ENCODE measurements at regions not wholly inside any gene's neighbourhood (a gene's known extent, or its start where the extent isn't known, plus 50 kb on each side); places are given as distances from the start of the nearest gene placed in this dataset.
"Not testable (repeated sequence)": the region's sequence is repeated elsewhere in the genome, so short reads cannot be mapped to it uniquely, and the experiment has no call there.

- Histone ChIP-seq H3K4me1 (ENCODE audit: control insufficient read depth, insufficient read depth, low read length, poor library complexity, severe bottlenecking) (no peaks in the 10 kb centered on the region), H3K4me3 (ENCODE audit: extremely low read depth, insufficient read depth, low read length, poor library complexity, severe bottlenecking) (no peak overlapping the region), H3K27ac (ENCODE audit: low read depth, low read length, severe bottlenecking) (no peak overlapping the region), H3K36me3 (ENCODE audit: control insufficient read depth, insufficient read depth, low read length) (no peaks in the 10 kb centered on the region), H3K9me3 (ENCODE audit: control insufficient read depth, low read length) (no peaks in the 10 kb centered on the region)
- 100% methylated on average over 1 to 2 of the region's 5 CpGs for WGBS, 2 experiments (ENCODE audit: insufficient coverage in 2 of 2)
Measured at GRCh38 chr15:96142498-96142897, 188.0 kb upstream of the NR2F2 start.

GRCh38 chr15:96144734-96145133 is 185.8 kb upstream of the NR2F2 start:
- Histone ChIP-seq H3K9me3 (ENCODE audit: control insufficient read depth, low read length) (no peaks in the 10 kb centered on the region), H3K4me3 (ENCODE audit: extremely low read depth, insufficient read depth, low read length, poor library complexity, severe bottlenecking) (no peak overlapping the region), H3K36me3 (ENCODE audit: control insufficient read depth, insufficient read depth, low read length) (no peaks in the 10 kb centered on the region), H3K27ac (ENCODE audit: low read depth, low read length, severe bottlenecking) (no peak overlapping the region), H3K4me1 (ENCODE audit: control insufficient read depth, insufficient read depth, low read length, poor library complexity, severe bottlenecking) (no peaks in the 10 kb centered on the region)
- 86 to 90% methylated on average over 1 to 2 of the region's 2 CpGs for WGBS, 2 experiments (ENCODE audit: insufficient coverage in 2 of 2)

- WGBS, 2 experiments (ENCODE audit: insufficient coverage in 2 of 2) = 56 to 66% methylated on average over 1 to 3 of the region's 6 CpGs
- no peaks in the 10 kb centered on the region for H3K36me3 ChIP-seq (ENCODE audit: control insufficient read depth, insufficient read depth, low read length)
- no peaks in the 10 kb centered on the region for H3K9me3 ChIP-seq (ENCODE audit: control insufficient read depth, low read length)
- H3K27ac ChIP-seq (ENCODE audit: low read depth, low read length, severe bottlenecking) = no peak overlapping the region
- no peaks in the 10 kb centered on the region for H3K4me1 ChIP-seq (ENCODE audit: control insufficient read depth, insufficient read depth, low read length, poor library complexity, severe bottlenecking)
- H3K4me3 ChIP-seq (ENCODE audit: extremely low read depth, insufficient read depth, low read length, poor library complexity, severe bottlenecking) = no peak overlapping the region
Measured at GRCh38 chr15:96146726-96147125, 183.8 kb upstream of the NR2F2 start.

- H3K4me3 ChIP-seq (ENCODE audit: extremely low read depth, insufficient read depth, low read length, poor library complexity, severe bottlenecking) = no peak overlapping the region
- no peaks in the 10 kb centered on the region for H3K4me1 ChIP-seq (ENCODE audit: control insufficient read depth, insufficient read depth, low read length, poor library complexity, severe bottlenecking)
- 92 to 95% methylated on average over 3 of the region's 3 CpGs for WGBS, 2 experiments (ENCODE audit: insufficient coverage in 2 of 2)
- H3K36me3 ChIP-seq (ENCODE audit: control insufficient read depth, insufficient read depth, low read length) = no peaks in the 10 kb centered on the region
- H3K9me3 ChIP-seq (ENCODE audit: control insufficient read depth, low read length) = no peaks in the 10 kb centered on the region
- no peak overlapping the region for H3K27ac ChIP-seq (ENCODE audit: low read depth, low read length, severe bottlenecking)
Measured at GRCh38 chr15:96147267-96147666, 183.2 kb upstream of the NR2F2 start.

- Histone ChIP-seq H3K4me1 (ENCODE audit: control insufficient read depth, insufficient read depth, low read length, poor library complexity, severe bottlenecking) (no peaks in the 10 kb centered on the region), H3K9me3 (ENCODE audit: control insufficient read depth, low read length) (no peaks in the 10 kb centered on the region), H3K4me3 (ENCODE audit: extremely low read depth, insufficient read depth, low read length, poor library complexity, severe bottlenecking) (no peak overlapping the region), H3K36me3 (ENCODE audit: control insufficient read depth, insufficient read depth, low read length) (no peaks in the 10 kb centered on the region), H3K27ac (ENCODE audit: low read depth, low read length, severe bottlenecking) (no peak overlapping the region)
- 92 to 97% methylated on average over 3 to 5 of the region's 7 CpGs for WGBS, 2 experiments (ENCODE audit: insufficient coverage in 2 of 2)
Measured at GRCh38 chr15:96150254-96150653, 180.2 kb upstream of the NR2F2 start.

GRCh38 chr15:96151749-96152148 is 178.8 kb upstream of the NR2F2 start:
- not testable (repeated sequence) for H3K9me3 ChIP-seq (ENCODE audit: control insufficient read depth, low read length); H3K4me1 ChIP-seq (ENCODE audit: control insufficient read depth, insufficient read depth, low read length, poor library complexity, severe bottlenecking); H3K4me3 ChIP-seq (ENCODE audit: extremely low read depth, insufficient read depth, low read length, poor library complexity, severe bottlenecking); H3K36me3 ChIP-seq (ENCODE audit: control insufficient read depth, insufficient read depth, low read length); H3K27ac ChIP-seq (ENCODE audit: low read depth, low read length, severe bottlenecking)
- WGBS, 2 experiments (ENCODE audit: insufficient coverage in 2 of 2) = 94 to 100% methylated on average over 5 to 6 of the region's 8 CpGs

GRCh38 chr15:96153929-96154328 is 176.6 kb upstream of the NR2F2 start:
- H3K9me3 ChIP-seq (ENCODE audit: control insufficient read depth, low read length) = no peaks in the 10 kb centered on the region
- H3K36me3 ChIP-seq (ENCODE audit: control insufficient read depth, insufficient read depth, low read length) = no peaks in the 10 kb centered on the region
- H3K27ac ChIP-seq (ENCODE audit: low read depth, low read length, severe bottlenecking) = no peak overlapping the region
- no peaks in the 10 kb centered on the region for H3K4me1 ChIP-seq (ENCODE audit: control insufficient read depth, insufficient read depth, low read length, poor library complexity, severe bottlenecking)
- WGBS, 2 experiments (ENCODE audit: insufficient coverage in 2 of 2) = 81 to 82% methylated on average over 2 of the region's 2 CpGs
- H3K4me3 ChIP-seq (ENCODE audit: extremely low read depth, insufficient read depth, low read length, poor library complexity, severe bottlenecking) = no peak overlapping the region

GRCh38 chr15:96158938-96159337 is 171.6 kb upstream of the NR2F2 start:
- Histone ChIP-seq H3K27ac (ENCODE audit: low read depth, low read length, severe bottlenecking) (no peak overlapping the region), H3K4me1 (ENCODE audit: control insufficient read depth, insufficient read depth, low read length, poor library complexity, severe bottlenecking) (no peaks in the 10 kb centered on the region), H3K9me3 (ENCODE audit: control insufficient read depth, low read length) (no peaks in the 10 kb centered on the region), H3K4me3 (ENCODE audit: extremely low read depth, insufficient read depth, low read length, poor library complexity, severe bottlenecking) (no peak overlapping the region), H3K36me3 (ENCODE audit: control insufficient read depth, insufficient read depth, low read length) (no peaks in the 10 kb centered on the region)
- 89 to 95% methylated on average over 2 to 3 of the region's 5 CpGs for WGBS, 2 experiments (ENCODE audit: insufficient coverage in 2 of 2)

GRCh38 chr15:96160269-96160668 is 170.2 kb upstream of the NR2F2 start:
- 90 to 94% methylated on average over 6 to 7 of the region's 8 CpGs for WGBS, 2 experiments (ENCODE audit: insufficient coverage in 2 of 2)
- Histone ChIP-seq H3K4me1 (ENCODE audit: control insufficient read depth, insufficient read depth, low read length, poor library complexity, severe bottlenecking) (no peaks in the 10 kb centered on the region), H3K27ac (ENCODE audit: low read depth, low read length, severe bottlenecking) (no peak overlapping the region), H3K4me3 (ENCODE audit: extremely low read depth, insufficient read depth, low read length, poor library complexity, severe bottlenecking) (no peak overlapping the region), H3K36me3 (ENCODE audit: control insufficient read depth, insufficient read depth, low read length) (no peaks in the 10 kb centered on the region), H3K9me3 (ENCODE audit: control insufficient read depth, low read length) (no peaks in the 10 kb centered on the region)

- Histone ChIP-seq H3K9me3 (ENCODE audit: control insufficient read depth, low read length) (no peaks in the 10 kb centered on the region), H3K4me3 (ENCODE audit: extremely low read depth, insufficient read depth, low read length, poor library complexity, severe bottlenecking) (no peak overlapping the region), H3K27ac (ENCODE audit: low read depth, low read length, severe bottlenecking) (no peak overlapping the region), H3K4me1 (ENCODE audit: control insufficient read depth, insufficient read depth, low read length, poor library complexity, severe bottlenecking) (peaks cover 3% of the 10 kb centered on the region), H3K36me3 (ENCODE audit: control insufficient read depth, insufficient read depth, low read length) (no peaks in the 10 kb centered on the region)
- 86 to 100% methylated on average over 1 of the region's 1 CpG for WGBS, 2 experiments (ENCODE audit: insufficient coverage in 2 of 2)
Measured at GRCh38 chr15:96160800-96161199, 169.7 kb upstream of the NR2F2 start.

GRCh38 chr15:96162322-96162721 is 168.2 kb upstream of the NR2F2 start:
- Histone ChIP-seq H3K9me3 (ENCODE audit: control insufficient read depth, low read length) (no peaks in the 10 kb centered on the region), H3K27ac (ENCODE audit: low read depth, low read length, severe bottlenecking) (no peak overlapping the region), H3K4me1 (ENCODE audit: control insufficient read depth, insufficient read depth, low read length, poor library complexity, severe bottlenecking) (peaks cover 17% of the 10 kb centered on the region), H3K4me3 (ENCODE audit: extremely low read depth, insufficient read depth, low read length, poor library complexity, severe bottlenecking) (no peak overlapping the region), H3K36me3 (ENCODE audit: control insufficient read depth, insufficient read depth, low read length) (no peaks in the 10 kb centered on the region)
- WGBS, 2 experiments (ENCODE audit: insufficient coverage in 2 of 2) = 79 to 100% methylated on average over 1 to 2 of the region's 2 CpGs
